GM12878 (cell line): ENCODE measurements at regions not wholly inside any gene's neighbourhood (a gene's known extent, or its start where the extent isn't known, plus 50 kb on each side); places are given as distances from the start of the nearest gene placed in this dataset.

Source experiments
- ATAC-seq: fragments of 200-7000 bp; cut with Tn5 transposase; 3 replicates; pipeline ENCODE4 v1.9.1; 2020; ENCODE audit warnings: mild to moderate bottlenecking, moderate library complexity
- BruUV-seq: library from RNA; stranded (reverse); fragments of 400-500 nt; replicated peaks from 2 replicates; lab custom pipeline; 2021; lab: Mats Ljungman, UMichigan
- CTCF ChIA-PET: fragments of 300-600 bp; sonication (Branson Sonifier 250); formaldehyde crosslinking; extraction: SDS; loops from one replicate; lab custom pipeline; 2021; ENCODE audit warnings: inconsistent platforms; lab: Yijun Ruan, JAX
- POLR2A ChIA-PET: fragments of 350-600 bp; formaldehyde crosslinking; extraction: SDS; loops from one replicate; lab custom pipeline; 2021; ENCODE audit warnings: inconsistent platforms; lab: Charles Lee
- RAD21 ChIA-PET: fragments of 300-600 bp; sonication (Branson Sonifier 250); formaldehyde crosslinking; loops from one replicate; lab custom pipeline; 2023; ENCODE audit warnings: antibody characterized with exemption; ENCODE audit not compliant: unreplicated experiment; lab: Charles Lee
- SMC1A ChIA-PET: fragments of 300-600 bp; sonication (Branson Sonifier 250); formaldehyde crosslinking; loops from one replicate; lab custom pipeline; 2023; ENCODE audit not compliant: unreplicated experiment, uncharacterized antibody; lab: Charles Lee
- DNase-seq: peaks from one replicate; pipeline ENCODE4 v3.0.0-alpha.2; 2011; ENCODE audit warnings: low read depth, low spot score
- FAIRE-seq: peaks from 3 replicates; lab custom pipeline; 2011; peaks lifted over from hg19 to GRCh38; lab: Jason Lieb, UNC
- H2AFZ ChIP-seq: 2 replicates; pipeline ENCODE4 v1.6.0; 2011; ENCODE audit warnings: low read depth, low read length, control low read depth; ENCODE audit not compliant: control insufficient read depth
- H3K27ac ChIP-seq: 2 replicates; pipeline ENCODE4 v1.5.1; 2011; ENCODE audit warnings: control low read depth; ENCODE audit not compliant: control insufficient read depth, insufficient read depth
- H3K27me3 ChIP-seq, 2 experiments: replicated peaks in 1 of 2; 2 replicates each; pipeline versions ENCODE4 v1.6.0 to v1.6.1; 2011; ENCODE audit warnings: low read length in 1 of 2; ENCODE audit not compliant: control insufficient read depth in 2 of 2, insufficient read depth in 2 of 2
- H3K36me3 ChIP-seq, 2 experiments: 2 replicates each; pipeline ENCODE4 v1.5.1; 2011; ENCODE audit warnings: low read length in 1 of 2; ENCODE audit not compliant: control insufficient read depth in 2 of 2, insufficient read depth in 2 of 2
- H3K4me1 ChIP-seq: 2 replicates; pipeline ENCODE4 v1.6.1; 2011; ENCODE audit warnings: mild to moderate bottlenecking, low read length, moderate library complexity, mixed read lengths; ENCODE audit not compliant: control insufficient read depth, insufficient read depth
- H3K4me2 ChIP-seq: 2 replicates; pipeline ENCODE4 v1.6.0; 2011; ENCODE audit warnings: control low read depth; ENCODE audit not compliant: control insufficient read depth, insufficient read depth
- H3K4me3 ChIP-seq: fragments of 200-600 bp; sonication (generic); 2 replicates; pipeline ENCODE4 v1.5.1; 2016
- H3K79me2 ChIP-seq: 2 replicates; pipeline ENCODE4 v1.6.0; 2011; ENCODE audit warnings: low read length; ENCODE audit not compliant: control insufficient read depth, insufficient read depth
- H3K9ac ChIP-seq: 2 replicates; pipeline ENCODE4 v1.8.0; 2011; ENCODE audit warnings: low read length, control low read depth, mixed read lengths; ENCODE audit not compliant: control insufficient read depth, insufficient read depth
- H3K9me3 ChIP-seq: replicated peaks from 3 replicates; pipeline ENCODE4 v1.5.1; 2011; ENCODE audit warnings: mild to moderate bottlenecking, low read length; ENCODE audit not compliant: control insufficient read depth, insufficient read depth
- H4K20me1 ChIP-seq: 2 replicates; pipeline ENCODE4 v1.6.0; 2011; ENCODE audit not compliant: control insufficient read depth, insufficient read depth
- CEBPB ChIP-seq, 2 experiments: fragments of 150-350 bp in 1 of 2; IDR thresholded peaks; 2 replicates each; pipeline ENCODE4 v1.6.1; 2012 to 2014; ENCODE audit warnings: low read depth in 2 of 2, low read length in 2 of 2, borderline replicate concordance in 1 of 2, inconsistent platforms in 1 of 2
- FOXM1 ChIP-seq: IDR thresholded peaks from 2 replicates; pipeline ENCODE4 v1.6.1; 2012; ENCODE audit warnings: low read depth, mild to moderate bottlenecking, inconsistent platforms, low read length, moderate library complexity
- HDAC2 ChIP-seq: fragments of 200-600 bp; sonication (generic); IDR thresholded peaks from 2 replicates; pipeline ENCODE4 v1.6.1; 2017
- IKZF1 ChIP-seq: fragments of 450-650 bp; conservative IDR thresholded peaks from 2 replicates; pipeline ENCODE4 v1.6.1; 2017; ENCODE audit warnings: antibody characterized with exemption, mild to moderate bottlenecking
- KAT2A ChIP-seq: conservative IDR thresholded peaks from 2 replicates; pipeline ENCODE4 v1.6.1; 2011; ENCODE audit warnings: low read depth, low read length; ENCODE audit not compliant: control insufficient read depth
- LARP7 ChIP-seq: fragments of 450-650 bp; IDR thresholded peaks from 2 replicates; pipeline ENCODE4 v1.6.1; 2017; ENCODE audit warnings: mild to moderate bottlenecking
- MYC ChIP-seq: IDR thresholded peaks from 2 replicates; pipeline ENCODE4 v1.6.1; 2011; ENCODE audit warnings: mild to moderate bottlenecking, low read length, moderate library complexity, inconsistent platforms; ENCODE audit not compliant: insufficient read depth, insufficient replicate concordance, insufficient read length, severe bottlenecking
- NBN ChIP-seq: fragments of 450-650 bp; IDR thresholded peaks from 2 replicates; pipeline ENCODE4 v1.6.1; 2016
- PAX8 ChIP-seq: fragments of 450-650 bp; IDR thresholded peaks from 2 replicates; pipeline ENCODE4 v1.6.1; 2017; ENCODE audit warnings: mild to moderate bottlenecking, moderate library complexity
- PML ChIP-seq: IDR thresholded peaks from 2 replicates; pipeline ENCODE4 v1.6.1; 2012; ENCODE audit warnings: low read length, inconsistent platforms
- POLR2AphosphoS2 ChIP-seq: IDR thresholded peaks from 2 replicates; pipeline ENCODE4 v1.6.1; 2011; ENCODE audit warnings: low read depth, mild to moderate bottlenecking, low read length, improper control_type of control experiment, moderate library complexity
- RAD51 ChIP-seq: fragments of 450-650 bp; IDR thresholded peaks from 2 replicates; pipeline ENCODE4 v1.6.1; 2016; ENCODE audit warnings: moderate library complexity, mild to moderate bottlenecking, inconsistent platforms
- SIN3A ChIP-seq: IDR thresholded peaks from 2 replicates; pipeline ENCODE4 v1.6.1; 2012; ENCODE audit warnings: low read depth, low read length, improper control_type of control experiment
- SREBF2 ChIP-seq: IDR thresholded peaks from 2 replicates; pipeline ENCODE4 v1.6.1; 2012; ENCODE audit warnings: mild to moderate bottlenecking, low read length
- WRNIP1 ChIP-seq: IDR thresholded peaks from 2 replicates; pipeline ENCODE4 v1.6.1; 2011; ENCODE audit warnings: low read depth, low read length, improper control_type of control experiment, borderline replicate concordance
- YY1 ChIP-seq: IDR thresholded peaks from 2 replicates; pipeline ENCODE4 v1.6.1; 2011; ENCODE audit warnings: low read depth, mild to moderate bottlenecking, low read length
- ZBED1 ChIP-seq: IDR thresholded peaks from 2 replicates; pipeline ENCODE4 v1.6.1; 2016; ENCODE audit warnings: borderline replicate concordance
- ZNF217 ChIP-seq: fragments of 450-650 bp; IDR thresholded peaks from 2 replicates; pipeline ENCODE4 v1.6.1; 2017; ENCODE audit warnings: antibody characterized with exemption, mild to moderate bottlenecking
- ZNF24 ChIP-seq: fragments of 450-650 bp; IDR thresholded peaks from 2 replicates; pipeline ENCODE4 v1.6.1; 2017; ENCODE audit warnings: antibody characterized with exemption, mild to moderate bottlenecking
- ZNF274 ChIP-seq: IDR thresholded peaks from one replicate; pipeline ENCODE4 v1.8.0; 2011; ENCODE audit not compliant: insufficient read length, insufficient read depth
- ZZZ3 ChIP-seq: IDR thresholded peaks from 2 replicates; pipeline ENCODE4 v1.6.1; 2011; ENCODE audit warnings: low read depth; ENCODE audit not compliant: control insufficient read depth, insufficient read length
- WGBS: methylation state at CpG from one replicate; pipeline ENCODE4 v1.1.6; 2016; ENCODE audit warnings: low lambda C conversion rate; ENCODE audit not compliant: insufficient replicate concordance, insufficient coverage; ENCODE audit errors: missing lambda C conversion rate; 5-methylcytosine and 5-hydroxymethylcytosine counted together
- in situ Hi-C: fragments of 300-500 bp; cut with MboI; formaldehyde crosslinking; loops from 9 replicates; pipeline ENCODE4 v1.14.3; 2018; ENCODE audit warnings: mixed read lengths
- intact Hi-C: fragments of 100-400 bp; cut with micrococcal nuclease; formaldehyde crosslinking; loops from one replicate; pipeline ENCODE4 v1.14.2; 2022; ENCODE audit not compliant: unreplicated experiment
- TF ChIP-seq, protein P1 (sequence below): fragments of 450-650 bp; IDR thresholded peaks from 2 replicates; pipeline ENCODE4 v1.6.1; 2017; ENCODE audit warnings: mild to moderate bottlenecking, low read depth, inconsistent platforms; ENCODE audit not compliant: poor library complexity, severe bottlenecking

DNA sequence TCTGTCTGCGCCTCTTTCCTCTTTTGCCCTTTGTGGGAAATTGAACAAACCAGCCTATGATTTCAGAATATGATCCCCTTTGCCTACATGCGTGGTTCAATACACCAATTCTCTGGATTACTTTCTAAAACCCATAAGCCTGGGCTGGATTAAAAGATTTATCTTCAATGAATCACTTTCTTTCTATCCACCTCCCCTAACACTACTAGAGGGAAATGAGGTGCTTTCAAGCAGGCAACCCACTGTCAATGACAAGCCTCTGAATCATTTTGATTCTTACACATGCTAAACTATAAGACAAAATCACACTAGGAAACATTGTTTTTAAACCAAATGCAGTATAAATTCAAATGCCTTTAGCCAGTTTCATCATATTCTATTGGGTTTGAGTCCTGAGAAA lies 257.5 kb downstream of the AGTPBP1 start:
- ATAC-seq (no peak), FAIRE-seq (no peak), DNase-seq (no peak)
- no peaks in the 10 kb centered on the region for H3K9me3 ChIP-seq
- in situ Hi-C loops (no loop called here), intact Hi-C loops (no loop called here)
- H3K4me2 ChIP-seq: no peak overlapping the region
- no peaks in the 10 kb centered on the region for H4K20me1 ChIP-seq
- 22% methylated on average over 2 of the region's 2 CpGs for WGBS
- SMC1A ChIA-PET: no interaction called here
- CTCF ChIA-PET: no interaction called here
- H3K4me3 ChIP-seq: no peak overlapping the region
- no peak overlapping the region for H3K9ac ChIP-seq
- H3K36me3 ChIP-seq: no peaks in the 10 kb centered on the region
- H3K27ac ChIP-seq: no peak overlapping the region
- no TSS peak for BruUV-seq
- H3K4me1 ChIP-seq: no peaks in the 10 kb centered on the region
- POLR2A ChIA-PET: no interaction called here
- no peaks in the 10 kb centered on the region for H3K79me2 ChIP-seq
- H3K27me3 ChIP-seq: peaks cover 0 to 4% of the 10 kb centered on the region in 2 experiments; a peak in 1 of 4 replicates
- RAD21 ChIA-PET: no interaction called here
- H2AFZ ChIP-seq: no peak overlapping the region
- TF ChIP-seq HDAC2: no peak
- TF ChIP-seq PAX8: no peak
- no peak for TF ChIP-seq ZBED1
- TF ChIP-seq NBN: no peak
- no peak for TF ChIP-seq RAD51
- TF ChIP-seq POLR2AphosphoS2: no peak
- no peak for TF ChIP-seq ZNF274

DNA sequence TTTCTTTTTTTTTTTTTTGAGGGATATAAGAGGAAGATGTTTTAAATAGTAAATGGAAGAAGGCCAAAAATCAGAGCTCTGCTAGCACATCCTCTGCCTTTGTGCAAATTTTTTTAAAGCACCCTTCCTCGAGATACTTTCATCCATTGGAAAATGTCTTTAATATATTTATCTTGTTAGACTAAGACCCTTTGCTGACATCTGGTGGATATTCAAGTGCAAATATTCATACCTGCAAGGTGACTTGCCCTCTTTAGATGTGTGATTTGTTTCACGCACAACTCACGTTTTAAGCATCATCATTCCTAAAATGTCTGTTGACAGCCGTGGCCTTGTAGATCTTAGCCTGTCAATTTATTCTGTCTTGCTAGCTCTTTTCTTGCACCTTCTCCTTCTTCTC lies 258.5 kb downstream of the AGTPBP1 start:
- ChIA-PET SMC1A (no interaction called here), POLR2A (no interaction called here), CTCF (no interaction called here), RAD21 (no interaction called here)
- DNase-seq (no peak), ATAC-seq (no peak), FAIRE-seq (no peak)
- Histone ChIP-seq H3K9me3 (no peaks in the 10 kb centered on the region), H3K27me3 (peaks cover 0 to 4% of the 10 kb centered on the region in 2 experiments; a peak in 1 of 4 replicates), H3K4me3 (no peak overlapping the region), H3K27ac (no peak overlapping the region), H2AFZ (no peak overlapping the region), H3K36me3 (no peaks in the 10 kb centered on the region), H3K4me1 (no peaks in the 10 kb centered on the region), H3K79me2 (no peaks in the 10 kb centered on the region), H3K9ac (no peak overlapping the region), H4K20me1 (no peaks in the 10 kb centered on the region), H3K4me2 (no peak overlapping the region)
- WGBS: 26% methylated on average over 4 of the region's 4 CpGs
- intact Hi-C loops (no loop called here), in situ Hi-C loops (no loop called here)
- no TSS peak for BruUV-seq
- TF ChIP-seq CEBPB (IDR thresholded peaks at IDR 0.05; ENCODE audit: borderline replicate concordance in 1 of 2, low read depth in 2 of 2, low read length in 2 of 2) (no peak), SREBF2 (no peak), WRNIP1 (no peak), IKZF1 (no peak), ZNF217 (no peak), ZNF24 (no peak), LARP7 (no peak), FOXM1 (no peak), MYC (no peak), ZZZ3 (no peak), YY1 (no peak), KAT2A (no peak), SIN3A (no peak), PML (no peak)
- TF ChIP-seq, protein P1, sequence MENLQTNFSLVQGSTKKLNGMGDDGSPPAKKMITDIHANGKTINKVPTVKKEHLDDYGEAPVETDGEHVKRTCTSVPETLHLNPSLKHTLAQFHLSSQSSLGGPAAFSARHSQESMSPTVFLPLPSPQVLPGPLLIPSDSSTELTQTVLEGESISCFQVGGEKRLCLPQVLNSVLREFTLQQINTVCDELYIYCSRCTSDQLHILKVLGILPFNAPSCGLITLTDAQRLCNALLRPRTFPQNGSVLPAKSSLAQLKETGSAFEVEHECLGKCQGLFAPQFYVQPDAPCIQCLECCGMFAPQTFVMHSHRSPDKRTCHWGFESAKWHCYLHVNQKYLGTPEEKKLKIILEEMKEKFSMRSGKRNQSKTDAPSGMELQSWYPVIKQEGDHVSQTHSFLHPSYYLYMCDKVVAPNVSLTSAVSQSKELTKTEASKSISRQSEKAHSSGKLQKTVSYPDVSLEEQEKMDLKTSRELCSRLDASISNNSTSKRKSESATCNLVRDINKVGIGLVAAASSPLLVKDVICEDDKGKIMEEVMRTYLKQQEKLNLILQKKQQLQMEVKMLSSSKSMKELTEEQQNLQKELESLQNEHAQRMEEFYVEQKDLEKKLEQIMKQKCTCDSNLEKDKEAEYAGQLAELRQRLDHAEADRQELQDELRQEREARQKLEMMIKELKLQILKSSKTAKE: no peak
